Mammary epithelial cell (primary cell): ENCODE measurements at regions not wholly inside any gene's neighbourhood (a gene's known extent, or its start where the extent isn't known, plus 50 kb on each side); places are given as distances from the start of the nearest gene placed in this dataset.

Experiments
- EZH2 ChIP-seq: IDR thresholded peaks from 2 replicates; pipeline ENCODE4 v1.6.1; 2012; ENCODE audit warnings: low read length, inconsistent platforms, borderline replicate concordance
- TF ChIP-seq, protein P1 (sequence below), 2 donors: IDR thresholded peaks in 1 of 2; conservative IDR thresholded peaks in 1 of 2; 2 replicates each; pipeline ENCODE4 v1.5.1; 2011 to 2012; ENCODE audit warnings: inconsistent platforms in 2 of 2, low read length in 2 of 2, mild to moderate bottlenecking in 2 of 2, control low read depth in 1 of 2, low read depth in 1 of 2; ENCODE audit not compliant: insufficient read depth in 1 of 2; ENCODE audit errors: extremely low read depth in 1 of 2

DNA sequence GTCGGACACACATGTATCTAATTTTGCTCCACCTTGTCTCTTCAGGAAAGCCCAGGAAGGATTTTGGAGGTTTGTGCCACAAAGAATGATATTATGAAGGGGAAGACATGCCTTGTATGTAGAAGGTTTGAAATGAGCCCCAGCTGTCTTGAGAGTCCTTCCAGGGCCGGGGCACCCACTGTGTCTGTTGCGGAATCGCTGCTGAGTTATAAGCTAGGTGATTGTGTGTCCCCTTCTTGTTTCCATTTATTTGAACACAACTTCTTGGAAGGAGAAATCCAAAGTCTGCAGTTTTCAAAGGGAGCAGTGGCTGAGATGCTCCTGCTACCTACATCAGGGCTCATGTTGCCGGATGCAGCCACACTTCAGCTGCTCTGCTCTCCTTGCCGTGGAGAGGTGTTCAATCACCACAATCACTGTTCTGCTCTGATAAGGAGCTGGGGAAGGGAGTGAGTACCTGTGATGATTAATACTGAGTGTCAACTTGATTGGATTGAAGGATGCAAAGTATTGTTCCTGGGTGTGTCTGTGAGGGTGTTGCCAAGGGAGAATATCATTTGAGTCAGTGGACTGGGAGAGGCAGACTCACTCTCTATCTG is 828.6 kb downstream of the QKI start:
- TF ChIP-seq, protein P1, sequence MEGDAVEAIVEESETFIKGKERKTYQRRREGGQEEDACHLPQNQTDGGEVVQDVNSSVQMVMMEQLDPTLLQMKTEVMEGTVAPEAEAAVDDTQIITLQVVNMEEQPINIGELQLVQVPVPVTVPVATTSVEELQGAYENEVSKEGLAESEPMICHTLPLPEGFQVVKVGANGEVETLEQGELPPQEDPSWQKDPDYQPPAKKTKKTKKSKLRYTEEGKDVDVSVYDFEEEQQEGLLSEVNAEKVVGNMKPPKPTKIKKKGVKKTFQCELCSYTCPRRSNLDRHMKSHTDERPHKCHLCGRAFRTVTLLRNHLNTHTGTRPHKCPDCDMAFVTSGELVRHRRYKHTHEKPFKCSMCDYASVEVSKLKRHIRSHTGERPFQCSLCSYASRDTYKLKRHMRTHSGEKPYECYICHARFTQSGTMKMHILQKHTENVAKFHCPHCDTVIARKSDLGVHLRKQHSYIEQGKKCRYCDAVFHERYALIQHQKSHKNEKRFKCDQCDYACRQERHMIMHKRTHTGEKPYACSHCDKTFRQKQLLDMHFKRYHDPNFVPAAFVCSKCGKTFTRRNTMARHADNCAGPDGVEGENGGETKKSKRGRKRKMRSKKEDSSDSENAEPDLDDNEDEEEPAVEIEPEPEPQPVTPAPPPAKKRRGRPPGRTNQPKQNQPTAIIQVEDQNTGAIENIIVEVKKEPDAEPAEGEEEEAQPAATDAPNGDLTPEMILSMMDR (conservative IDR thresholded peaks at IDR 0.05 in 1 of 2, IDR thresholded peaks at IDR 0.05 in 1 of 2; ENCODE audit: extremely low read depth in 1 of 2, insufficient read depth in 1 of 2, low read depth in 1 of 2, low read length in 2 of 2): no peak
- no peak for TF ChIP-seq EZH2
